IPS DF 19.7 (cell line): ENCODE measurements at regions not wholly inside any gene's neighbourhood (a gene's known extent, or its start where the extent isn't known, plus 50 kb on each side); places are given as distances from the start of the nearest gene placed in this dataset.
"Not testable (repeated sequence)": the region's sequence is repeated elsewhere in the genome, so short reads cannot be mapped to it uniquely, and the experiment has no call there.

Experiments used
- DNase-seq: peaks from one replicate; pipeline ENCODE4 v3.0.0-alpha.2; 2013; ENCODE audit warnings: low read depth, low spot score

GRCh38 chr4:148653681-148654080, 211.5 kb upstream of the NR3C2 start:
- DNase-seq, result no peak

- DNase-seq, result peak; percentile 2
Observed at GRCh38 chr4:148651991-148652390, 209.8 kb upstream of the NR3C2 start.

- DNase-seq, result no peak
Observed at GRCh38 chr4:148649652-148650331, 207.6 kb upstream of the NR3C2 start.

GRCh38 chr4:148643851-148644250, 201.6 kb upstream of the NR3C2 start:
- no peak for DNase-seq

- no peak for DNase-seq
Observed at GRCh38 chr4:148642907-148643306, 200.7 kb upstream of the NR3C2 start.

- not testable (repeated sequence) for DNase-seq
Observed at GRCh38 chr4:148638079-148638478, 195.9 kb upstream of the NR3C2 start.

GRCh38 chr4:148637453-148637852, 195.2 kb upstream of the NR3C2 start:
- DNase-seq, result not testable (repeated sequence)

GRCh38 chr4:148634476-148634875, 192.3 kb upstream of the NR3C2 start:
- DNase-seq, result no peak

GRCh38 chr4:148633720-148634119, 191.5 kb upstream of the NR3C2 start:
- DNase-seq, result no peak

- DNase-seq, result no peak
Observed at GRCh38 chr4:148632476-148632875, 190.3 kb upstream of the NR3C2 start.

- no peak for DNase-seq
Observed at GRCh38 chr4:148630051-148630450, 187.8 kb upstream of the NR3C2 start.

- DNase-seq, result no peak
Observed at GRCh38 chr4:148618856-148619255, 176.6 kb upstream of the NR3C2 start.

GRCh38 chr4:148608968-148609367, 166.8 kb upstream of the NR3C2 start:
- DNase-seq, result no peak

GRCh38 chr4:148598418-148599207, 156.4 kb upstream of the NR3C2 start:
- not testable (repeated sequence) for DNase-seq

- DNase-seq, result no peak
Observed at GRCh38 chr4:148589182-148589581, 147.0 kb upstream of the NR3C2 start.

- DNase-seq, result no peak
Observed at GRCh38 chr4:148575577-148575976, 133.4 kb upstream of the NR3C2 start.

GRCh38 chr4:148574911-148575310, 132.7 kb upstream of the NR3C2 start:
- DNase-seq, result no peak

GRCh38 chr4:148574502-148574901, 132.3 kb upstream of the NR3C2 start:
- no peak for DNase-seq

- no peak for DNase-seq
Observed at GRCh38 chr4:148574066-148574465, 131.9 kb upstream of the NR3C2 start.

- DNase-seq, result no peak
Observed at GRCh38 chr4:148573296-148573695, 131.1 kb upstream of the NR3C2 start.

- DNase-seq, result no peak
Observed at GRCh38 chr4:148565801-148566200, 123.6 kb upstream of the NR3C2 start.

GRCh38 chr4:148563684-148564083, 121.5 kb upstream of the NR3C2 start:
- no peak for DNase-seq

- no peak for DNase-seq
Observed at GRCh38 chr4:148561467-148561866, 119.3 kb upstream of the NR3C2 start.
